HTR-8/SVneo (cell line): ENCODE measurements at regions not wholly inside any gene's neighbourhood (a gene's known extent, or its start where the extent isn't known, plus 50 kb on each side); places are given as distances from the start of the nearest gene placed in this dataset.

Experiments
- DNase-seq: peaks from one replicate; pipeline ENCODE4 v3.0.0; 2011; ENCODE audit warnings: low spot score, mixed read lengths; ENCODE audit not compliant: insufficient read length
- FAIRE-seq: peaks from 2 replicates; lab custom pipeline; 2011; peaks lifted over from hg19 to GRCh38; lab: Jason Lieb, UNC

- DNase-seq (no peak), FAIRE-seq (no peak)
Measured at GRCh38 chr6:159450815-159451465, 242.1 kb downstream of the SOD2 start.

- FAIRE-seq (no peak), DNase-seq (no peak)
Measured at GRCh38 chr6:159446340-159446739, 246.7 kb downstream of the SOD2 start.

- FAIRE-seq (no peak), DNase-seq (no peak)
Measured at GRCh38 chr6:159445351-159445750, 247.7 kb downstream of the SOD2 start.

GRCh38 chr6:159444056-159444760 lies 248.8 kb downstream of the SOD2 start:
- no peak for FAIRE-seq
- DNase-seq: no peak

GRCh38 chr6:159443417-159443920 lies 249.6 kb downstream of the SOD2 start:
- FAIRE-seq (no peak), DNase-seq (no peak)

- DNase-seq: no peak
- FAIRE-seq: no peak
Measured at GRCh38 chr6:159441704-159441981, 251.4 kb downstream of the SOD2 start.

- FAIRE-seq: no peak
Measured at GRCh38 chr6:159440911-159441703, 251.9 kb downstream of the SOD2 start.

GRCh38 chr6:159440349-159440748 lies 252.7 kb downstream of the SOD2 start:
- FAIRE-seq (no peak), DNase-seq (no peak)

More at GRCh38 chr6:159440911-159441703, 251.9 kb downstream of the SOD2 start:
- DNase-seq: no peak

- FAIRE-seq: no peak
- no peak for DNase-seq
Measured at GRCh38 chr6:159439651-159440050, 253.4 kb downstream of the SOD2 start.

GRCh38 chr6:159438106-159438505 lies 254.9 kb downstream of the SOD2 start:
- FAIRE-seq: no peak
- DNase-seq: no peak

GRCh38 chr6:159436581-159436980 lies 256.5 kb downstream of the SOD2 start:
- FAIRE-seq (no peak), DNase-seq (no peak)

- DNase-seq (no peak), FAIRE-seq (no peak)
Measured at GRCh38 chr6:159435701-159436100, 257.3 kb downstream of the SOD2 start.

GRCh38 chr6:159434410-159434809 lies 258.6 kb downstream of the SOD2 start:
- no peak for FAIRE-seq

GRCh38 chr6:159433550-159433949 lies 259.5 kb downstream of the SOD2 start:
- no peak for DNase-seq

More at GRCh38 chr6:159434410-159434809, 258.6 kb downstream of the SOD2 start:
- no peak for DNase-seq

GRCh38 chr6:159431750-159432149 lies 261.3 kb downstream of the SOD2 start:
- no peak for FAIRE-seq
- no peak for DNase-seq

More at GRCh38 chr6:159433550-159433949, 259.5 kb downstream of the SOD2 start:
- FAIRE-seq: no peak

- FAIRE-seq (no peak), DNase-seq (no peak)
Measured at GRCh38 chr6:159430323-159430722, 261.1 kb downstream of the FNDC1 start.

GRCh38 chr6:159429433-159429832 lies 260.2 kb downstream of the FNDC1 start:
- no peak for DNase-seq
- FAIRE-seq: no peak

- no peak for FAIRE-seq
Measured at GRCh38 chr6:159427771-159428170, 258.6 kb downstream of the FNDC1 start.

GRCh38 chr6:159427335-159427734 lies 258.1 kb downstream of the FNDC1 start:
- FAIRE-seq (no peak), DNase-seq (no peak)

More at GRCh38 chr6:159427771-159428170, 258.6 kb downstream of the FNDC1 start:
- no peak for DNase-seq

- no peak for DNase-seq
- FAIRE-seq: no peak
Measured at GRCh38 chr6:159425421-159425820, 256.2 kb downstream of the FNDC1 start.
